Rectal smooth muscle tissue (tissue), 1 donor: ENCODE measurements at regions not wholly inside any gene's neighbourhood (a gene's known extent, or its start where the extent isn't known, plus 50 kb on each side); places are given as distances from the start of the nearest gene placed in this dataset.

Experiments
- H3K27ac ChIP-seq: one replicate; pipeline ENCODE4 v1.7.0; 2013; ENCODE audit warnings: low read depth, low read length, inconsistent platforms
- H3K27me3 ChIP-seq: one replicate; pipeline ENCODE4 v1.7.0; 2013; ENCODE audit warnings: low read length; ENCODE audit not compliant: control insufficient read depth, insufficient read depth
- H3K36me3 ChIP-seq: one replicate; pipeline ENCODE4 v1.7.0; 2013; ENCODE audit warnings: low read length; ENCODE audit not compliant: control insufficient read depth, insufficient read depth
- H3K4me1 ChIP-seq: one replicate; pipeline ENCODE4 v1.7.0; 2013; ENCODE audit warnings: low read length; ENCODE audit not compliant: control insufficient read depth, insufficient read depth
- H3K4me3 ChIP-seq: one replicate; pipeline ENCODE4 v1.7.0; 2013; ENCODE audit warnings: low read length
- H3K9ac ChIP-seq: one replicate; pipeline ENCODE4 v1.7.0; 2013; ENCODE audit warnings: low read length

DNA sequence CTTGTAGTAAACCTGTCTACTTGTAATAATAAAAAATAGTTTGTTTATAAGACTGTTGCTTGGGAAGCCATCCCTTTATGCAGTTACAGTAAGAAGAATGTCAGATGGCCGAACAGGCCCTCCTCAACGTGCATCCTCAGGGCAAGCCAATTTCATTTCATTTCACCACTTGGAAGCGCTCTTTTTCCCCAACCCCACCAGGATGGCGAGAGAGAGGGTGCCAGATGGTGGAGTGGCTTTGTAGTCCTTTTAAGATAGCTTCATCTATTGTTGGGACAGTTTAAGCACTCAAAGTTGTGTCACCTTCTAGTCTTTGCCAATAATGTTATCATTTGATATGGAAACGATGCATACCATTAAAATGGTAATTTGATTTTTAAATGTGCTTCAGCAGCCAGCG lies 356.3 kb upstream of the CAMK1G start:
- H3K27ac ChIP-seq: no peak overlapping the region
- H3K4me3 ChIP-seq: no peak overlapping the region
- H3K4me1 ChIP-seq: no peaks in the 10 kb centered on the region
- H3K36me3 ChIP-seq: no peaks in the 10 kb centered on the region
- H3K27me3 ChIP-seq: no peaks in the 10 kb centered on the region
- H3K9ac ChIP-seq: no peak overlapping the region

DNA sequence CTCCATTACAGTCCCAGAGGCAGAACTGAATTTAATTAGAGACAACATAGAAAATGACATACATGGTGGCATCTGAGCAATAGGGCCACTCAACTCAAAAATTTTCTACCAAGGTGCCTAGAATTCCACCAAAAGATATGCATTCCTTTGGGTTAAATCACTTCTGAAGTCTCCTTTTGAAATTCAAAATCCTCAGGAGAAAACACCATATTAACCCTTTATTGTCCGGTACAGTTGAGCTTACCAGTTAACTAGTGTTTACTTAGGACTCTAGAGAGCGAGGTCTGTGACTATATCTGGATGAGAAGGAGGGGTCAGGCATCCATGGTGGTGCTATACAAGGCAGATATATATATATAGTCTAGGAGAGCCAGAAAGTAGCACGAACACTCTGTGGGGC lies 355.6 kb upstream of the CAMK1G start:
- H3K4me3 ChIP-seq: no peak overlapping the region
- H3K9ac ChIP-seq: no peak overlapping the region
- H3K4me1 ChIP-seq: no peaks in the 10 kb centered on the region
- no peaks in the 10 kb centered on the region for H3K36me3 ChIP-seq
- H3K27ac ChIP-seq: no peak overlapping the region
- no peaks in the 10 kb centered on the region for H3K27me3 ChIP-seq

DNA sequence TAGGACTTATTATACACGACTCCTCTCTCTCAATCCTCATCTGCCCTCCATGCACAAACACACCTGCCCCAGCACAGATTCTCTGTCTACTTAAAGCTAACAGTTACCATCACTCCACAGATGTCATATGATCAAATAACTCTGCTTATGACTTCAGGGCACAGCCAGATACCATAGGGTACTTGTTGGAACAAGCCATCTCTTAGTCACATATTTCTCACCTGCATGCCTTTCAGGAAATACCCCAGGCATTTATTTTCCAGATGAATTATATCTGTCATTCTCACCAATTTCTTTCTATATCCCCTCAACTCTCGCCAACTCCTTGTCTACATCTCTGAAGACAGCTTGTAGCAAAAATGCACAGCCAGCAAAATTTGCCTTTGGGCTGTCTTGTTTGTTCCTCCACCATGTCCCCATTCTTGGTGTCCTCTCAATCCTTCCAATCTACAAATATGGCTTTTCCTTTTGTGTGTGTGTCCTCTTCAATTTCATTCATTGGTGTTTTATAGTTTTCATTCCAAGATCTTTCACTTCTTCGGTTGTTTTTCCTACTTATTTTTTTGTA lies 353.9 kb upstream of the CAMK1G start:
- H3K4me3 ChIP-seq: no peak overlapping the region
- no peak overlapping the region for H3K27ac ChIP-seq
- no peaks in the 10 kb centered on the region for H3K27me3 ChIP-seq

DNA sequence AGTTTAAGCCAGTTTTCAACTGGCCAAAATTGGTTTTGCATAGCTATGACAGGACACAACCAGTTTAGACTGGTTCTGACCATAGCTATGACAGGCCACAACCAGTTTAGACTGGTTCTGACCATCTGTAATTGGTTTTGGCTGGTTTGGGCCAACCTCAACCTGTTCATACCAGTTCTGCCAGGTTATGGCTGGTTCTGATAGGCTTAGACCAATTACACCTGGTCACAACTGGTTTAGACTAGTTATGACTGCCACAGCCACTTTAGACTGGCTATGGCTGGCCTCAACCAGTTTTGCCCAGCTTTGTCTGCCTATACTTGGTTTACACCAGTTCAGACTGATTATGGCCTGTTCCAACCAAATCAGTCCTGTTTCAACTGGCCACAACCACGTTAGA lies 353.2 kb upstream of the CAMK1G start:
- Histone ChIP-seq H3K27ac (no peak overlapping the region), H3K9ac (no peak overlapping the region), H3K4me1 (no peaks in the 10 kb centered on the region)

More for the DNA sequence above, 353.9 kb upstream of the CAMK1G start:
- no peaks in the 10 kb centered on the region for H3K4me1 ChIP-seq
- no peaks in the 10 kb centered on the region for H3K36me3 ChIP-seq
- H3K9ac ChIP-seq: no peak overlapping the region

DNA sequence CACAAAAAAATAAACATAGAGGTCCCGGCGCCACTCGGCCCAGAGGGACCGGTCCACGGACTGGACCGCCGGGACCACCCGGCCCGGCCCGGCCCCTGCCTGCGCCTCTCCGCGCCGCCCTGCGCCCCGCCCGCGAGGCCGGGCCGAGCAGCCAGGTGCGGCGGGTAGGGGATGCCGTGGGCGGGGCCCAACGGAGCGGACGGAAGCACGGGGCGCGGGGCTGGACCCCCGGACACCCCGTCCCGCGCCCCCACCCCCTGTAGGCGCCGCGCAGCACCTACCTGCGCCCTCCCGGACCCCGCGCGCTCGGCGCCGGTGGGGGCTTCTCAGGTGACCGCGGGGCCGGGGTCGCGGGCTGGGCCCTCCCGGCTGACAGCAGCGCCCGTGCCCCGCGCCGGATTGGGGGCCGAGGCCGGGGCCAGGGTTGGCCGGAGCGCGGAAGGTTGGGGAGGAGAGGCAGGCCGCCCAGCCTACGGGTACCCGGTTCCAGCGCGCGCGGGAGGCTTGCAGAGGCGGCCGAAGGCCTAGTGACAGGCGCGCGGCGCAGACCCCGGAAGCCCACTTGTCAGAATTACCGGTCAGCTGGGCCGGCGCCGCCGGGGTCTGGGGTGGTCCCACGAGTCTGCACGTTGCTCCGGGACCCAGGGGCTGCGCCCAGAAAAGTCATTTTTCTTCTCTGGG lies 351.9 kb upstream of the CAMK1G start:
- Histone ChIP-seq H3K4me1 (no peaks in the 10 kb centered on the region), H3K27me3 (no peaks in the 10 kb centered on the region), H3K4me3 (no peak overlapping the region), H3K9ac (no peak overlapping the region), H3K27ac (no peak overlapping the region), H3K36me3 (no peaks in the 10 kb centered on the region)

More for the DNA sequence above, 353.2 kb upstream of the CAMK1G start:
- H3K36me3 ChIP-seq: no peaks in the 10 kb centered on the region
- no peaks in the 10 kb centered on the region for H3K27me3 ChIP-seq
- no peak overlapping the region for H3K4me3 ChIP-seq

DNA sequence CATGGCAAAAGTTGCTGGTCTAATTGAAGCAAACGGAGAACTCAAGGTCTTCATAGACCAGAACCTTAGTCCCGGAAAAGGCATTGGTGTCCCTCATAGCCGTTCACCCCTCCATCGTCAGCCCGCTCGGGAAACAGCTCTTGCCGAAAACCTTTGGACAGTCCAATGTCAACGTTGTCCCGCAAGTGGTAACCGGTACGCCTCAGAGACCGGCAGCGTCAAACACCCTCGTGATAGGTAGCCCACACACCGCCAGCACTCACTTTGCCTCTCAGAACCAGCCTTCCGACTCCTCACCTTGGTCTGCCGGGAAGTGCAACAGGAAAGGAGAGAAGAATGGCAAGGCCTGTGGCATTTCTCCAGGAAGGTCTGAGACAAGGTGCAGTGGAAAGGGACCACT lies 351.3 kb upstream of the CAMK1G start:
- H3K4me3 ChIP-seq: no peak overlapping the region
- H3K36me3 ChIP-seq: no peaks in the 10 kb centered on the region
- no peaks in the 10 kb centered on the region for H3K27me3 ChIP-seq
- no peak overlapping the region for H3K9ac ChIP-seq
- H3K4me1 ChIP-seq: no peaks in the 10 kb centered on the region
- H3K27ac ChIP-seq: no peak overlapping the region

DNA sequence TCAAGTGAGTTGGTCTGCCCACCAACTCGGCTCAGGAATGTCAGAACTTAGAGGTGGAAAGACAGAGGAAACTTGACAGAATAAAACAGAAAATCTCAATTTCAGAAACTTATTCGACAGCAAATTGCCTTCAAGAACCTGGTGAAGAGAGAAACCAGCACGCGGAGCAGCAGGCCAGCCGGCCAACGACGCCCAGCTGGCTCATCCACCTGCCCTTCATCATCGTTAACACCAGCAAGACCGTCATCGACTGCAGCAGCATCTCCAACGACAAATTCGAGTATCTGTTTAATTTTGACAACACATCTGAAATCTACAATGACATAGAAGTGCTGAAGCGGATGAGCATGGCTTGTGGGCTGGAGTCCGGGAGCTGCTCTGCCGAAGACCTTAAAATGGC lies 350.8 kb upstream of the CAMK1G start:
- Histone ChIP-seq H3K4me3 (no peak overlapping the region), H3K27ac (no peak overlapping the region), H3K36me3 (no peaks in the 10 kb centered on the region), H3K4me1 (no peaks in the 10 kb centered on the region), H3K27me3 (no peaks in the 10 kb centered on the region), H3K9ac (no peak overlapping the region)

DNA sequence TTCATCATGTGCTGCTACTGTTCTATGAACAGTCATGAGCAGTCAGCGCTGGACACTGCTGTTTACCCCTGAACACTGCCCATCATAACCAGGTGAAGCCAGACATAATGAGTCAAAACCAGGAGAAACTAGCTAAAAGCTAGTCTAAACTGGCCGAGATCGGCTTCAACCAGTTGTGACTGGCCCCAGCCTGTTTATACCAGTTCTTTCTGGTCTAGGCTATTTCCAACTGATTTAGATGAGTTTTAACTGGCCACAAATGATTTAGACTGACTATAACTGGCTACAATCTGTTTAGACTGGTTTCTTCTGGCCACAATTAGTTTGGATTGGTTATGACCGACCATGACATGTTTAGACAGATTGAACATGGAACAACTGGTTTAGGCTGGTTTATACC lies 348.3 kb upstream of the CAMK1G start:
- H3K36me3 ChIP-seq: no peaks in the 10 kb centered on the region
- no peak overlapping the region for H3K27ac ChIP-seq
- no peak overlapping the region for H3K9ac ChIP-seq
- H3K27me3 ChIP-seq: no peaks in the 10 kb centered on the region
- H3K4me3 ChIP-seq: no peak overlapping the region
- H3K4me1 ChIP-seq: no peaks in the 10 kb centered on the region

DNA sequence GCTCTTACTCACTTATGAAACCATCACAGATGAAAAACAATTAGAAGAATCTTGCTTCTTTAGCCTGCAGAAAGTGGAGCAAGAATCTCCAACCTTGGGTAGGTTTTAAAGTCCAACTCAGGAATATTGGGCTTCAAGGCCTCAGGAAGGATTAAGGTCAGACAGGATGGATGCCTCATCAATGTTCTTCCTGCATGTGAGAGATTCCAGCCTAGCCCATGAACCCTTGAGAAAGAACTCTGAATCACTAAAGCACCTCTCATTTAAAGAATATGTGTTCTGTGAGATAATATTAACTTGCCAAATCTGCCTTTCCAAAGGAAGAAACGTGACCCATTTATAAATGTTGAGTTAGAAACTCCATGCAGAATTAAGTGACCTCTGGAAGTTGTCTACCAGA lies 345.2 kb upstream of the CAMK1G start:
- Histone ChIP-seq H3K36me3 (no peaks in the 10 kb centered on the region), H3K9ac (no peak overlapping the region)

DNA sequence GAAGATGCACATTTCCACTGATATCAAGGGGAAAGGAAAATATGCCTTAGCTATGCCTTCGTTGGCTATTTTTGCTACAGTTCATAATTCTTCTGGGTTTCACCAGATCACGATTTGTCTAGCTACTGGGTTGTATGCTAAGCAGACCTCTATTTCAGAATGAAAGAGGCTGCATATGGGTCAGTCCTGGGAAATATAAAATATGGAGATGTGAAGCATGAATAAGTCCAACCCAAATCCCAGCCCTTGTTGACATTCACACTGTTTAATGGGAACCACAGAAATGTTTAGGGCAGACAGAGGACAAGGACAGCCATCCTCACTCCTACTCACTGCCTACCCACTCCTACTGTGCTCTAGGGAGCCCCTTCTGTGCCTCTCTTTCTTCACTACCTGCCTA lies 343.2 kb upstream of the CAMK1G start:
- Histone ChIP-seq H3K4me3 (no peak overlapping the region), H3K4me1 (no peaks in the 10 kb centered on the region), H3K36me3 (no peaks in the 10 kb centered on the region), H3K9ac (no peak overlapping the region), H3K27me3 (no peaks in the 10 kb centered on the region), H3K27ac (no peak overlapping the region)

More for the DNA sequence above, 345.2 kb upstream of the CAMK1G start:
- no peaks in the 10 kb centered on the region for H3K4me1 ChIP-seq
- no peaks in the 10 kb centered on the region for H3K27me3 ChIP-seq
- no peak overlapping the region for H3K27ac ChIP-seq
- no peak overlapping the region for H3K4me3 ChIP-seq

DNA sequence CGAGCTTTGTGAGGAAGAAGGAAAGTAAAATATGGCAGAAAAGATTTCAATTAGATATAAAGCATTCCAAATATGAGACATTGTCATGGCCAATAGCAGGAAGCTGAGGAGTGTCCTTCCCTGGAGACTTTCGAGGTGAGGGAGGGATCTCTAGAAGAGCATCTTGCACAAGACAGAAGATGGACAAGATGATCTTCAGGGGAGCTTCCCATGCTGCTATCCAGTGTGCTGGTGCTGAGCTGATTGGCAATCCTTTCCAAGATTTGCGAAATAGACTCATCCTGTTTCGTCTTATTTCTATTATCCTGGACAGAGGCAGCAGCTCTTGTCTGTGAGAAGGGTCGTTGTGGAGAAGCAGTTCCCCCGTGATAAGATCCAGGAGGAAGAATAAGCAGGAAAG lies 342.0 kb upstream of the CAMK1G start:
- H3K27ac ChIP-seq: no peak overlapping the region
- no peak overlapping the region for H3K9ac ChIP-seq
- no peaks in the 10 kb centered on the region for H3K36me3 ChIP-seq
- H3K4me3 ChIP-seq: no peak overlapping the region
- no peaks in the 10 kb centered on the region for H3K27me3 ChIP-seq
- H3K4me1 ChIP-seq: no peaks in the 10 kb centered on the region

DNA sequence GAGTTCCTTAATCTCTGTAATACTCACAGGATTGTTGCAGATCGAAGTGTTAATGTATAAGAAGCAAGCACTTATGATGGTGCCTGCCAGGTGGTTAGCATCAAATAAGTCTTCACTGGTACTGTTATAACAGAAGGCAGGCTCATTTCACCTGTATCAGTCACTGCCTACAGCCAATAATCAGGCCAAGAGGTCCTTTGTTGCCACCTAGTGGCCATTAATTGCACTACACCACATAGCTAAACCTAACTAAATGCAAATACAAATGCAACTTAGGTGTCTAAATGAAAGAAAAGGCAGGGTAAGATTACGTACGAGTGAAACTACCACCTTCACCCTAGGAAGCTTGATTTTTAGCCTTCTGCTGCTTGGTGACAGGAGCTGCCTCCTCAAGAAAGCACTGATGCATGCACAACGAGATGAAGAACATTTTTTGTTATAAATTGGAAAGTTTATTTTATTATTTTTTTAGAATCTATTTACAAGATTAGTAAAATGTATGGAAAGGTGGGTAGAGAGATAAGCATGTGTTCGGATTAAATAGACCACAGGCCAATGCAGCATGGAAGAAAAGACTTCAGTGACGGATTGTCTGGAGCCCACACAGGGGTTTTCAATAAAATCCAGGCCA lies 334.8 kb upstream of the CAMK1G start:
- H3K27me3 ChIP-seq: no peaks in the 10 kb centered on the region
- H3K27ac ChIP-seq: no peak overlapping the region
- H3K36me3 ChIP-seq: no peaks in the 10 kb centered on the region
- H3K9ac ChIP-seq: no peak overlapping the region
- no peak overlapping the region for H3K4me3 ChIP-seq
- no peaks in the 10 kb centered on the region for H3K4me1 ChIP-seq

DNA sequence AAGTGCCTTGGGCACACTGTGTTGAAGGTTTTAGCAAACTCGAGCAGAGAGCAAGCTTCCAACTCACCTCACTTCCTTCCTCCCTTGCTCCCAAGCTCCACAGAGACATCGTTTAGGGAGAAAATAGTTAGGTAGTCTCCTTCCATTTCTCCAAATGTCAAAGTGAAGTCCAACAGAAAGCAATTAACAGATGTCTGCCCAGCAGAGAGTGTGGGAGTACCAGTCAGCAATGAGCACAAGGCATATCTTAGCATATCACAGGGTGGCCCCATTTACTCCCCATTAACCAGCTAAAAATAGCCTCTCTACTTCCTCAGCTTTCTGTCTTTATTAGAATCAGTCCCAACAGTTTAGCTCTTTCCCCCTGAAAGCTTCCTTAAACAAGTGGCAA lies 334.2 kb upstream of the CAMK1G start:
- H3K4me3 ChIP-seq: no peak overlapping the region
- H3K27me3 ChIP-seq: no peaks in the 10 kb centered on the region
- no peak overlapping the region for H3K9ac ChIP-seq
- no peaks in the 10 kb centered on the region for H3K4me1 ChIP-seq
- H3K36me3 ChIP-seq: no peaks in the 10 kb centered on the region
- H3K27ac ChIP-seq: no peak overlapping the region
